ENCODE measurements at regions not wholly inside any gene's neighbourhood (a gene's known extent, or its start where the extent isn't known, plus 50 kb on each side); places are given as distances from the start of the nearest gene placed in this dataset.
"Not testable (repeated sequence)": the region's sequence is repeated elsewhere in the genome, so short reads cannot be mapped to it uniquely, and the experiment has no call there.

DNA sequence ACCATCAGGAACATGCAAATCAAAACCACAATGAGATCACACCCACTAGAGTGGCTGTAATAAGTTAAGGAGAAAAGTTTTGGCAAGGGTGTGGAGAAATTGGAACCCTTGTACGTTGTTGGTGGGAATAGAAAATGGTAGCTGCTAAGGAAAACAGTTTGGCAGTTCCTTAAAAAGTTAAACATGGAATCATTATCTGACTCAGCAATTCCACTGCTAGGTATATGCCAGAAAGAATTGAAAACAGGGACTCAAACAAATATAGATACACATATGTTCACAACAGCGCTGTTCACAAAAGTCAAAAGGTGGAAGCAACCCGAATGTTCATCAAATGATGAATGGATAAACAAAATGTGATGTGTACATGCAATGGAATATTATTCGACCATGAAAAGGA is 138.8 kb upstream of the ATP2B2 start:
- DNase-seq (ENCODE audit: low spot score): no peak
- no peak for TF ChIP-seq CTCF (IDR thresholded peaks at IDR 0.05)
- Histone ChIP-seq H3K4me3 (no peak overlapping the region), H3K27ac (no peak overlapping the region)

- Histone ChIP-seq H3K4me3 (no peak overlapping the region), H3K27ac (no peak overlapping the region)
- no peak for DNase-seq (ENCODE audit: low spot score)
- TF ChIP-seq CTCF (IDR thresholded peaks at IDR 0.05): no peak
These were observed 140.4 kb upstream of the ATP2B2 start for GRCh38 chr3:10645800-10646199.

DNA sequence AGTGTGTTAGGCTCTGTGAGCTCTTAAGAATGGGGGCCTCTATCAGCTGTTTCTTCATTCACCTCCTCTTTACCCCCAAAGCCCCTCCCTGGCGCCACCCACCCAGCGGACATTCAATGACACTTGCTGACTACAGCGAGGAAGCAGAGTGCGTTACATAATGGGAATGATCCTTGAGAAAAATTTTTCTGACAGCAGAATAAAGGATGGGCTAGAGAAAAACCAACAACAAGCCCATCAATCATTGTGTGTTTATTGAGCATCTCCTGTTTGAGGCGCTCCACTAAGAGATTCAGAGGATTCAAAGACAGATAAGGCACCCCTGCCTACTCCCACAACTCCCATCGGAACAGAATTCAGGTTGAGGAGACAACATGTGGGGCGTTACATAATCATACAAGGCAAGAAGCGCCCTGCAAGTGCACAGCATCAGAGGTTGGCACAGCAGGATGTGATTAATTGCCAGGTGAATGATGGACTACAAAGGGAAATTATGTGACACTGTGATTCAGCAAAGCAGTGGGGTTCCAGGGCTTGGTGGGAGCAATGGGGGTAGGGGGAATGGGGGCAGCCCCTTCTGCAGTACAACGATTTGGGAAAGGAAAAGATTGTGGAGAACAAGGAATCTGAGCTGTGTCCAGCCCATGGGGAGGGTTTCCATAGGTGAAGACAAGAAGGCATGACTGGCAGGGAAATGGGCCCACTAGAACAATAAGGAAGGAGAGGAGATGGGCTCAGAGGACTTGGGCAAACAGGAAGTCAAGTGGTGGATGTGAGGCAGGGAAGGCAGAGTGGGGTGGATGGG is 141.3 kb upstream of the ATP2B2 start:
- no peak for DNase-seq (ENCODE audit: low spot score)
- TF ChIP-seq CTCF (IDR thresholded peaks at IDR 0.05): no peak
- no peak overlapping the region for H3K4me3 ChIP-seq
- H3K27ac ChIP-seq: no peak overlapping the region

GRCh38 chr3:10647376-10647775 is 142.0 kb upstream of the ATP2B2 start:
- no peak for TF ChIP-seq CTCF (IDR thresholded peaks at IDR 0.05)
- DNase-seq (ENCODE audit: low spot score): no peak

GRCh38 chr3:10648181-10648580 is 142.8 kb upstream of the ATP2B2 start:
- TF ChIP-seq CTCF (IDR thresholded peaks at IDR 0.05): no peak
- Histone ChIP-seq H3K27ac (no peak overlapping the region), H3K4me3 (no peak overlapping the region)
- DNase-seq (ENCODE audit: low spot score): no peak

More at GRCh38 chr3:10647376-10647775, 142.0 kb upstream of the ATP2B2 start:
- no peak overlapping the region for H3K27ac ChIP-seq
- H3K4me3 ChIP-seq: no peak overlapping the region

GRCh38 chr3:10649463-10649862 is 144.1 kb upstream of the ATP2B2 start:
- H3K27ac ChIP-seq; H3K4me3 ChIP-seq; DNase-seq (ENCODE audit: low spot score): not testable (repeated sequence)

DNA sequence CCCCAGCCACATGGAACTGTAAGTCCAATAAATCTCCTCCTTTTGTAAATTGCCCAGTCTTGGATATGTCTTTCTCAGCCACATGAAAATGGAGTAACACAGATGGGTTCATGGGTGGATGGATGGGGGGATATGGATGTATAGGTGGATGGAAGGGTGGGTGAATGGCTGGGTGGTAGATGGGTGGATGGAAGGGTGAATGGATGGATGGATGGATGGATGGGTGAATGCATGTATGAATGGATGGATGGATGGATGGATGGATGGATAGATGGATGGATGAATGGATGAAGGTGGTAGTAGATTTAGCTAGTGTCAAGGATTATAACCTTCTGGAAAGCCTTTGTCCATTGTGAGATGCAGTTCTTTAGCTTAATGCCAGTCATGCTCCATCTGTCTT is 146.1 kb upstream of the ATP2B2 start:
- H3K27ac ChIP-seq: no peak overlapping the region
- no peak for TF ChIP-seq CTCF (IDR thresholded peaks at IDR 0.05)
- no peak overlapping the region for H3K4me3 ChIP-seq
- DNase-seq (ENCODE audit: low spot score): no peak

Measured in coronary artery (tissue), 2 donors.